GM19467 (cell line): ENCODE measurements at regions not wholly inside any gene's neighbourhood (a gene's known extent, or its start where the extent isn't known, plus 50 kb on each side); places are given as distances from the start of the nearest gene placed in this dataset.
"Not testable (repeated sequence)": the region's sequence is repeated elsewhere in the genome, so short reads cannot be mapped to it uniquely, and the experiment has no call there.

ENCODE experiments used
- ATAC-seq: cut with Tn5 transposase; IDR thresholded peaks from one replicate; pipeline ENCODE4 v1.9.1; 2021; ENCODE audit warnings: mild to moderate bottlenecking, moderate library complexity; ENCODE audit not compliant: unreplicated experiment

- ATAC-seq: no peak
Observed at GRCh38 chr9:129547063-129547462, 73.8 kb downstream of the C9orf50 start.

DNA sequence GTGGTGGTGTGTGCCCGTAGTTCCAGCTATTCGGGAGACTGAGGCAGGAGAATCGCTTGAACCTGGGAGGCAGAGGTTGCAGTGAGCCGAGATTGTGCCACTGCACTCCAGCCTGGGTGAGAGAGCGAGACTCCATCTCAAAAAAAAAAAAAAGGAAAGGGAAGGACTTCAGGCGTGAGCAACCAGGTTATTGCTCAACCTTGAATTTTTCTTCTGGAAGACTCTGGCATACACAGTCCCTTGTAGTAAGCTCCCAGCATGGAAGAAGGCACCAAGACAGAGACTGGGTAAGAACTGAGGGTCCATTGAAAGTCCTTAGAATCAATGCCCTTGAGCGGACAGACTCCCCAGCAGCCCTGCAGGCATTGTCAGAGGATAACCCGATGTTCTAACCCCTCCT, 75.0 kb downstream of the C9orf50 start:
- not testable (repeated sequence) for ATAC-seq

DNA sequence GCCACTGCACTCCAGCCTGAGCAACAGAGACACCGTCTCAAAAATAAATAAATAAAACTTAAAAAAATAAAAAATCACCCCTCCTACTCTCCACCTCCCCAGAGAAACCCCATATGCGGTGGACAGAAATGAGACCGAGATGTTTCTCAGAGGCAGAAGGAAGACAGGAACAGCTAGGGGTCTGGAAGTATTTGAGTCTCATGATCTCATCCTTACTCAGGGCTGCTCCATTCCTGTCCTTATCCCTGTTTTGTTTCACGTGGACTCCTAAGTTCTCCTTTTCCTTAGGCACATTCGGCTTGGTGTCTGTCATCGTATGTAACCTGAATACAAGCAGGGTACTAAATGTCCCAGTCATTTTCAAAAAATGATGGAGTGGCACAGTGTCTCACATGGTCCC, 76.1 kb downstream of the C9orf50 start:
- no peak for ATAC-seq

GRCh38 chr9:129542741-129543140, 78.2 kb downstream of the C9orf50 start:
- ATAC-seq: no peak

DNA sequence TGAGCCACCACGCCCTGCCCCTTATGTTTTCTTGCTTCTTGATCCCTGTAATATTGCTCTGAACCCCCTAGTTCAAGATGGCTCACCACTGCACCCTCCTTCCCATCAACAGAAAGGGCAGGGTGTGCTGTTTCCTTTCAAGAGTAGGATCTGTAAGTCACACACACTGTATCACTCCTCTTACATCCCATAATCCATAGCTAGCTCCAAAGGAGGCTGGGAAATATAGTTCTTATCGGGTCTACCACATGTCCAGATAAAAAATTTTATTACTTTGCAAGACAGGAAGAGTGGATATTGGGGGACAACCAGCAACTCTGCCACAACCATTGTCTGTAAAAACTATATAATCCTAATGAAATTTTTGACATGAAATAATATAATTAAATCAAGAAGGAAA, 79.6 kb downstream of the C9orf50 start:
- no peak for ATAC-seq

GRCh38 chr9:129539446-129539845, 81.5 kb downstream of the C9orf50 start:
- ATAC-seq: no peak

- ATAC-seq: not testable (repeated sequence)
Observed at GRCh38 chr9:129531860-129532402, 89.0 kb downstream of the C9orf50 start.

DNA sequence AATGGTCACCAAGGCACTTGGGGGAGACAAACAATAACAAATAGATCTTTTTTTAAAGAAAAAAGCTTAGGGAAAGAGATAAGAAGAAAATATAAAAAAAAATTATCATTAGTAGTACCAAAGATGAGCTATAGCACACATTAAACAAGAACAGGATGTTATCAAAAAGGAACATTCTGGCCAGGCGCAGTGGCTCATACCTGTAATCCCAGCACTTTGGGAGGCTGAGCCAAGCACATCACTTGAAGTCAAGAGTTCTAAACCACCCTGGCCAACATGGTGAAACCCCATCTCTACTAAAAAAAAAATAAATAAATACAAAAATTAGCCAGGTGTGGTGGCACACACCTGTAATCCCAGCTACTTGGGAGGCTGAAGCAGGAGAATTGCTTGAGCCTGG, 92.9 kb downstream of the C9orf50 start:
- not testable (repeated sequence) for ATAC-seq

- no peak for ATAC-seq
Observed at GRCh38 chr9:129525656-129526196, 95.2 kb downstream of the C9orf50 start.

DNA sequence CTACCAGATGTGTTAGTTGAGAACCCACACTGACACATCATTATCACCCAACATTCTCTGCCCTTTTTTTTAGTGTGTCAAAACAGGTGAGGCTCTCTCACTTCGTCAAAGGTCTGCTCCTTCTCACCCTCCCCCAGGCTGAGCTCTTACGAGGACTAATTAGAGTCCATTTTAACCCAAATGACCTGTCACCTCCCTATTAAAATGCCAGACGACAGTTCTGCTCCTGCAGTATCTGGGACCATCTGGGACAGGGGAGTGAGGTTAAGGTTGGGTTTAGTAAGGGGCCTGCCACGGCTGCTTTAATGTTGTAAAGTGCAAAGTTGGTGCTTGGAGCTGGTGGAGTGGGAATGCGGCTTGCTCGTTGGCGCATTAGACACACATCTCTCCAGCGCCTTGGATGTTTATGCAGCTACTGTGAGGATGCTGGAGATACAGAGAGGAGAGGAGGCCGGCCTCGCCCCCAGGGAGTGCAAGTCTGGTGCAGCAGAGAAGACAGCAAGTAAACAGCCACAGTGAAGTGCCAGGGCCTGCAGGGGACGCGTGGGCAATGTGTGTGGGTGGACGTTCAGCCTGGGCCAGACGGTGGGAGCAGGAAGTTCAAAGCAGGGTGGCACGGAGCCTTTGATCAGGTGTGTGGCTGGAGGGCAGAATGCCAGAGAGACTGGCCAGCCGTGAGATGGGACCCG, 96.2 kb downstream of the C9orf50 start:
- no peak for ATAC-seq

- ATAC-seq: no peak
Observed at GRCh38 chr9:129523943-129524581, 96.8 kb downstream of the C9orf50 start.

GRCh38 chr9:129522351-129522750, 98.5 kb downstream of the C9orf50 start:
- no peak for ATAC-seq

- no peak for ATAC-seq
Observed at GRCh38 chr9:129520082-129520481, 100.8 kb downstream of the C9orf50 start.

GRCh38 chr9:129518074-129518473, 102.8 kb downstream of the C9orf50 start:
- no peak for ATAC-seq

- ATAC-seq: no peak
Observed at GRCh38 chr9:129517006-129517405, 103.9 kb downstream of the C9orf50 start.

DNA sequence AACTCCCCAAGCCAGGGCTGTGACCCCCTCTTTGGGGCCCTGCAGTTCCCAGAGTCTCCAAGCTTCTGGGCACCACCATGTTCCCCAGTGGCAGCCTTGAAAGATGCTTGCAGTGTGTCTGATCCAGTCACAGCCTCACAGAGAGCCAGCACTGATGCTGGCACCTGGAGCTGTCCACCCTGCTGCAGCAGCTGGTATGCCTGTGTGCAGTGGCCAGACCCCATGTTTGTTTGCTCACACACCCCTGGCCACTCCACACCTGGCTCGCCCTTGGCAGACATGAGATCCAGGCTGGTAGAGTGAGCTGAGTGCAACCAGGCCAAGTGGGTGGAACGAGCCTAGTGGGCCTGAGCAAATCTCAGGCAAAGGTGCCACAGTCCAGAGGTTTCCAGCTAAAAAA, 106.0 kb downstream of the C9orf50 start:
- no peak for ATAC-seq

GRCh38 chr9:129514497-129514867, 106.4 kb downstream of the C9orf50 start:
- no peak for ATAC-seq

DNA sequence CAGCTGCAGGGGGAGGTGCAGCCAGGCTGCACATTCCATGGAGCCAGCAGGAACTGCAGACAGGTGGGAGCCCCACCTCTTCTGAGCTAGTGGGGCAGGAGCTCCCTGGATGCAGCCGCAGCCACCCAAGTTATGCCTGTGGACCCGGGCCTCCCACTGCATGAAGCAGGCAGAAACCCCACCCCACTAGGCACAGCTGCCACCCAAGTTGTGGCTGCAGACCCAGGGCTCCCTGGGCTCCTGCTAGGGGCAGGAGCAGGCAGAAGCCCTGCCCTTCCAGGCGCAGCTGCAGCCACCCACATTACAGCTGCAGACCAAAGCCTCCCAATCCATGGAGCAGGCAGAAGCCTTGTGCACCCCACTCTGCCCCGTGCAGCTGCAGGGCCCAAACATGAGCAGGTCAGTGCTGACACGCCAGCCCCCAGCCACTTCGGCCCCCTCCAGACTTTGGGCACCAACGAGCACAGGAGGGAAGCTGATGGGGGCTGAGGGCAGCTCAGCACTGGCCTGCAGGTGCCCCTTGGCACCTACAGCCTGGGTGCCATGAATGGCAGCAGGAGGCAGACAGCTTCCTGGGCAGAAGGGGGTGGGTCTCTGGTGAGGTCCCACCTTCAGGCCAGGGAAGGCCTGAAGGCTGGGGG, 106.9 kb downstream of the C9orf50 start:
- ATAC-seq: no peak

DNA sequence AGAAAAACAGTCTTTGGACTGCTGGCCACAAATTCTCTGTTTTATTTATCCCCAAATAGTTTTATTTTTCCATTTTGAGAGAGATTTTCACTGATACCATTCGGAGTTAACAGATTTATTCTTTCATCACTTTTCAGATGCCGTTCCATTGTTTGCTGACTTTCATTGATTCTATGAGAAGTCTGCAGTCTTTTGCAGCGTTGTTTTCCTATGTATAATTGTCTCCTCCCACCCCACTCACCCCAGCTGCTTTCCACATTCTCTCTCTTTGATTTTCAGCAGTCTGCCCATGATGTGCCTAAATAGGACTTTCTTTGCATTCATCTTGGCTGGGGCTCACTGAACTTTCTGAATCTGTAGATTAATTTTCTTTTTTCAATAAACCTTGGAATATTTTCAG, 107.6 kb downstream of the C9orf50 start:
- ATAC-seq: no peak

- no peak for ATAC-seq
Observed at GRCh38 chr9:129511285-129511900, 109.5 kb downstream of the C9orf50 start.

GRCh38 chr9:129509533-129509928, 111.4 kb downstream of the C9orf50 start:
- ATAC-seq: no peak
